ENCODE measurements at regions not wholly inside any gene's neighbourhood (a gene's known extent, or its start where the extent isn't known, plus 50 kb on each side); places are given as distances from the start of the nearest gene placed in this dataset.

- no peaks in the 10 kb centered on the region for H3K4me1 ChIP-seq (ENCODE audit: control insufficient read depth, insufficient read depth, low read length)
- no peaks in the 10 kb centered on the region for H3K9me3 ChIP-seq (ENCODE audit: control insufficient read depth, insufficient read depth, low read length)
- H3K4me3 ChIP-seq (ENCODE audit: low read depth, low read length), result no peak overlapping the region
- no peak overlapping the region for H3K9ac ChIP-seq (ENCODE audit: low read depth, low read length)
- H3K27ac ChIP-seq (ENCODE audit: low read depth, low read length), result no peak overlapping the region
- no peaks in the 10 kb centered on the region for H3K27me3 ChIP-seq (ENCODE audit: control insufficient read depth, insufficient read depth, low read length)
- no peaks in the 10 kb centered on the region for H3K36me3 ChIP-seq (ENCODE audit: control insufficient read depth, insufficient read depth, low read length)
Observed at GRCh38 chr7:42469341-42469740, 232.3 kb upstream of the GLI3 start.

GRCh38 chr7:42468471-42468870 lies 231.5 kb upstream of the GLI3 start:
- H3K9me3 ChIP-seq (ENCODE audit: control insufficient read depth, insufficient read depth, low read length), result no peaks in the 10 kb centered on the region
- H3K4me3 ChIP-seq (ENCODE audit: low read depth, low read length), result no peak overlapping the region
- no peak overlapping the region for H3K27ac ChIP-seq (ENCODE audit: low read depth, low read length)
- no peaks in the 10 kb centered on the region for H3K27me3 ChIP-seq (ENCODE audit: control insufficient read depth, insufficient read depth, low read length)
- H3K4me1 ChIP-seq (ENCODE audit: control insufficient read depth, insufficient read depth, low read length), result no peaks in the 10 kb centered on the region
- no peak overlapping the region for H3K9ac ChIP-seq (ENCODE audit: low read depth, low read length)
- H3K36me3 ChIP-seq (ENCODE audit: control insufficient read depth, insufficient read depth, low read length), result no peaks in the 10 kb centered on the region

GRCh38 chr7:42461537-42461936 lies 224.5 kb upstream of the GLI3 start:
- H3K36me3 ChIP-seq (ENCODE audit: control insufficient read depth, insufficient read depth, low read length), result no peaks in the 10 kb centered on the region
- H3K27ac ChIP-seq (ENCODE audit: low read depth, low read length), result no peak overlapping the region
- H3K4me3 ChIP-seq (ENCODE audit: low read depth, low read length), result no peak overlapping the region
- H3K4me1 ChIP-seq (ENCODE audit: control insufficient read depth, insufficient read depth, low read length), result no peaks in the 10 kb centered on the region
- H3K9ac ChIP-seq (ENCODE audit: low read depth, low read length), result no peak overlapping the region
- H3K27me3 ChIP-seq (ENCODE audit: control insufficient read depth, insufficient read depth, low read length), result no peaks in the 10 kb centered on the region
- H3K9me3 ChIP-seq (ENCODE audit: control insufficient read depth, insufficient read depth, low read length), result no peaks in the 10 kb centered on the region

- Histone ChIP-seq H3K9ac (ENCODE audit: low read depth, low read length) (no peak overlapping the region), H3K27ac (ENCODE audit: low read depth, low read length) (no peak overlapping the region), H3K4me3 (ENCODE audit: low read depth, low read length) (no peak overlapping the region), H3K9me3 (ENCODE audit: control insufficient read depth, insufficient read depth, low read length) (no peaks in the 10 kb centered on the region), H3K27me3 (ENCODE audit: control insufficient read depth, insufficient read depth, low read length) (no peaks in the 10 kb centered on the region), H3K36me3 (ENCODE audit: control insufficient read depth, insufficient read depth, low read length) (no peaks in the 10 kb centered on the region), H3K4me1 (ENCODE audit: control insufficient read depth, insufficient read depth, low read length) (no peaks in the 10 kb centered on the region)
Observed at GRCh38 chr7:42460933-42461332, 223.9 kb upstream of the GLI3 start.

GRCh38 chr7:42460148-42460547 lies 223.1 kb upstream of the GLI3 start:
- Histone ChIP-seq H3K27me3 (ENCODE audit: control insufficient read depth, insufficient read depth, low read length) (no peaks in the 10 kb centered on the region), H3K9ac (ENCODE audit: low read depth, low read length) (no peak overlapping the region), H3K9me3 (ENCODE audit: control insufficient read depth, insufficient read depth, low read length) (no peaks in the 10 kb centered on the region), H3K36me3 (ENCODE audit: control insufficient read depth, insufficient read depth, low read length) (no peaks in the 10 kb centered on the region), H3K4me3 (ENCODE audit: low read depth, low read length) (no peak overlapping the region), H3K4me1 (ENCODE audit: control insufficient read depth, insufficient read depth, low read length) (no peaks in the 10 kb centered on the region), H3K27ac (ENCODE audit: low read depth, low read length) (no peak overlapping the region)

- no peaks in the 10 kb centered on the region for H3K36me3 ChIP-seq (ENCODE audit: control insufficient read depth, insufficient read depth, low read length)
- no peaks in the 10 kb centered on the region for H3K4me1 ChIP-seq (ENCODE audit: control insufficient read depth, insufficient read depth, low read length)
- H3K9me3 ChIP-seq (ENCODE audit: control insufficient read depth, insufficient read depth, low read length), result no peaks in the 10 kb centered on the region
- H3K9ac ChIP-seq (ENCODE audit: low read depth, low read length), result no peak overlapping the region
- no peaks in the 10 kb centered on the region for H3K27me3 ChIP-seq (ENCODE audit: control insufficient read depth, insufficient read depth, low read length)
- H3K27ac ChIP-seq (ENCODE audit: low read depth, low read length), result no peak overlapping the region
- H3K4me3 ChIP-seq (ENCODE audit: low read depth, low read length), result no peak overlapping the region
Observed at GRCh38 chr7:42457663-42458062, 220.7 kb upstream of the GLI3 start.

- no peaks in the 10 kb centered on the region for H3K4me1 ChIP-seq (ENCODE audit: control insufficient read depth, insufficient read depth, low read length)
- H3K27ac ChIP-seq (ENCODE audit: low read depth, low read length), result no peak overlapping the region
- no peaks in the 10 kb centered on the region for H3K9me3 ChIP-seq (ENCODE audit: control insufficient read depth, insufficient read depth, low read length)
- H3K4me3 ChIP-seq (ENCODE audit: low read depth, low read length), result no peak overlapping the region
- H3K27me3 ChIP-seq (ENCODE audit: control insufficient read depth, insufficient read depth, low read length), result no peaks in the 10 kb centered on the region
- H3K36me3 ChIP-seq (ENCODE audit: control insufficient read depth, insufficient read depth, low read length), result no peaks in the 10 kb centered on the region
- H3K9ac ChIP-seq (ENCODE audit: low read depth, low read length), result no peak overlapping the region
Observed at GRCh38 chr7:42456756-42457276, 219.8 kb upstream of the GLI3 start.

- H3K9ac ChIP-seq (ENCODE audit: low read depth, low read length), result no peak overlapping the region
- H3K4me3 ChIP-seq (ENCODE audit: low read depth, low read length), result no peak overlapping the region
- no peak overlapping the region for H3K27ac ChIP-seq (ENCODE audit: low read depth, low read length)
- H3K27me3 ChIP-seq (ENCODE audit: control insufficient read depth, insufficient read depth, low read length), result no peaks in the 10 kb centered on the region
- no peaks in the 10 kb centered on the region for H3K4me1 ChIP-seq (ENCODE audit: control insufficient read depth, insufficient read depth, low read length)
- H3K36me3 ChIP-seq (ENCODE audit: control insufficient read depth, insufficient read depth, low read length), result no peaks in the 10 kb centered on the region
- H3K9me3 ChIP-seq (ENCODE audit: control insufficient read depth, insufficient read depth, low read length), result no peaks in the 10 kb centered on the region
Observed at GRCh38 chr7:42456267-42456666, 219.3 kb upstream of the GLI3 start.

- H3K4me3 ChIP-seq (ENCODE audit: low read depth, low read length), result no peak overlapping the region
- H3K9me3 ChIP-seq (ENCODE audit: control insufficient read depth, insufficient read depth, low read length), result no peaks in the 10 kb centered on the region
- no peaks in the 10 kb centered on the region for H3K4me1 ChIP-seq (ENCODE audit: control insufficient read depth, insufficient read depth, low read length)
- H3K27ac ChIP-seq (ENCODE audit: low read depth, low read length), result no peak overlapping the region
- no peaks in the 10 kb centered on the region for H3K36me3 ChIP-seq (ENCODE audit: control insufficient read depth, insufficient read depth, low read length)
- no peak overlapping the region for H3K9ac ChIP-seq (ENCODE audit: low read depth, low read length)
- no peaks in the 10 kb centered on the region for H3K27me3 ChIP-seq (ENCODE audit: control insufficient read depth, insufficient read depth, low read length)
Observed at GRCh38 chr7:42453931-42454361, 216.9 kb upstream of the GLI3 start.

GRCh38 chr7:42452356-42452755 lies 215.3 kb upstream of the GLI3 start:
- Histone ChIP-seq H3K27ac (ENCODE audit: low read depth, low read length) (no peak overlapping the region), H3K36me3 (ENCODE audit: control insufficient read depth, insufficient read depth, low read length) (no peaks in the 10 kb centered on the region), H3K9ac (ENCODE audit: low read depth, low read length) (no peak overlapping the region), H3K9me3 (ENCODE audit: control insufficient read depth, insufficient read depth, low read length) (no peaks in the 10 kb centered on the region), H3K4me1 (ENCODE audit: control insufficient read depth, insufficient read depth, low read length) (no peaks in the 10 kb centered on the region), H3K27me3 (ENCODE audit: control insufficient read depth, insufficient read depth, low read length) (no peaks in the 10 kb centered on the region), H3K4me3 (ENCODE audit: low read depth, low read length) (no peak overlapping the region)

GRCh38 chr7:42449431-42449830 lies 212.4 kb upstream of the GLI3 start:
- Histone ChIP-seq H3K9ac (ENCODE audit: low read depth, low read length) (no peak overlapping the region), H3K4me1 (ENCODE audit: control insufficient read depth, insufficient read depth, low read length) (no peaks in the 10 kb centered on the region), H3K4me3 (ENCODE audit: low read depth, low read length) (no peak overlapping the region), H3K27ac (ENCODE audit: low read depth, low read length) (no peak overlapping the region), H3K27me3 (ENCODE audit: control insufficient read depth, insufficient read depth, low read length) (no peaks in the 10 kb centered on the region), H3K9me3 (ENCODE audit: control insufficient read depth, insufficient read depth, low read length) (no peaks in the 10 kb centered on the region), H3K36me3 (ENCODE audit: control insufficient read depth, insufficient read depth, low read length) (no peaks in the 10 kb centered on the region)

- Histone ChIP-seq H3K27ac (ENCODE audit: low read depth, low read length) (no peak overlapping the region), H3K27me3 (ENCODE audit: control insufficient read depth, insufficient read depth, low read length) (no peaks in the 10 kb centered on the region), H3K9me3 (ENCODE audit: control insufficient read depth, insufficient read depth, low read length) (no peaks in the 10 kb centered on the region), H3K4me1 (ENCODE audit: control insufficient read depth, insufficient read depth, low read length) (no peaks in the 10 kb centered on the region), H3K36me3 (ENCODE audit: control insufficient read depth, insufficient read depth, low read length) (no peaks in the 10 kb centered on the region), H3K4me3 (ENCODE audit: low read depth, low read length) (no peak overlapping the region), H3K9ac (ENCODE audit: low read depth, low read length) (no peak overlapping the region)
Observed at GRCh38 chr7:42448901-42449300, 211.9 kb upstream of the GLI3 start.
